ENCODE measurements at regions not wholly inside any gene's neighbourhood (a gene's known extent, or its start where the extent isn't known, plus 50 kb on each side); places are given as distances from the start of the nearest gene placed in this dataset.

DNA sequence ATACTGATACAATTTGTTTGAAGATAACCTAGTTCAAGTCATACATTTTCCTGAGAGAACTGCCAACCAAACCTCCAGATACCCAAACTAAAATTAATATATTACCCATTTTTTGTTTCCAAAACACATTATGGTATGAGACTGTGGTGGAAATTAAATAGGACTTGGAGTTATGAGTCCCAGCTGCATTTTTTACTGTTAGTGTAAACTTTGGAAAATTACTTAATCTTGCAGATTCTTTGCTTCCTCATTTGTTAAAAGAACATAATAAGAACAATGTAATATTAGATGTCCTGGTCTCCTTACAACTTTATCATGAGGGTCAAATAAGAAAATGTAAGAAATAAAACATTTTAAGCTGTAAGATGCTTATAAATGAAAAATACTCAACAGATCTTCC, 98.2 kb upstream of the TRIB2 start:
- Histone ChIP-seq H3K9me3 (ENCODE audit: control insufficient read depth, insufficient read depth, low read length) (no peaks in the 10 kb centered on the region), H3K4me2 (ENCODE audit: low read length) (no peak overlapping the region), H3K4me3 (ENCODE audit: low read length) (no peak overlapping the region), H3K27ac (ENCODE audit: low read depth, low read length) (no peak overlapping the region), H3K9me2 (replicated peaks; ENCODE audit: control insufficient read depth, low read length) (no peaks in the 10 kb centered on the region), H3K27me3 (ENCODE audit: control insufficient read depth, low read length) (no peaks in the 10 kb centered on the region), H3K79me2 (ENCODE audit: control insufficient read depth, low read length) (no peaks in the 10 kb centered on the region), H3K4me1 (ENCODE audit: control insufficient read depth, low read length) (peaks cover 29% of the 10 kb centered on the region), H4K20me1 (ENCODE audit: control insufficient read depth, insufficient read depth, low read depth, low read length) (no peaks in the 10 kb centered on the region), H3F3A (ENCODE audit: control insufficient read depth, insufficient read depth) (no peaks in the 10 kb centered on the region), H3K36me3 (ENCODE audit: control insufficient read depth, low read length) (no peaks in the 10 kb centered on the region)
- no peak for TF ChIP-seq EZH2phosphoT487 (IDR thresholded peaks at IDR 0.05; ENCODE audit: borderline replicate concordance, low read length)
- TF ChIP-seq, protein P1, sequence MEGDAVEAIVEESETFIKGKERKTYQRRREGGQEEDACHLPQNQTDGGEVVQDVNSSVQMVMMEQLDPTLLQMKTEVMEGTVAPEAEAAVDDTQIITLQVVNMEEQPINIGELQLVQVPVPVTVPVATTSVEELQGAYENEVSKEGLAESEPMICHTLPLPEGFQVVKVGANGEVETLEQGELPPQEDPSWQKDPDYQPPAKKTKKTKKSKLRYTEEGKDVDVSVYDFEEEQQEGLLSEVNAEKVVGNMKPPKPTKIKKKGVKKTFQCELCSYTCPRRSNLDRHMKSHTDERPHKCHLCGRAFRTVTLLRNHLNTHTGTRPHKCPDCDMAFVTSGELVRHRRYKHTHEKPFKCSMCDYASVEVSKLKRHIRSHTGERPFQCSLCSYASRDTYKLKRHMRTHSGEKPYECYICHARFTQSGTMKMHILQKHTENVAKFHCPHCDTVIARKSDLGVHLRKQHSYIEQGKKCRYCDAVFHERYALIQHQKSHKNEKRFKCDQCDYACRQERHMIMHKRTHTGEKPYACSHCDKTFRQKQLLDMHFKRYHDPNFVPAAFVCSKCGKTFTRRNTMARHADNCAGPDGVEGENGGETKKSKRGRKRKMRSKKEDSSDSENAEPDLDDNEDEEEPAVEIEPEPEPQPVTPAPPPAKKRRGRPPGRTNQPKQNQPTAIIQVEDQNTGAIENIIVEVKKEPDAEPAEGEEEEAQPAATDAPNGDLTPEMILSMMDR (IDR thresholded peaks at IDR 0.05; ENCODE audit: low read depth, low read length, poor library complexity, severe bottlenecking): no peak

DNA sequence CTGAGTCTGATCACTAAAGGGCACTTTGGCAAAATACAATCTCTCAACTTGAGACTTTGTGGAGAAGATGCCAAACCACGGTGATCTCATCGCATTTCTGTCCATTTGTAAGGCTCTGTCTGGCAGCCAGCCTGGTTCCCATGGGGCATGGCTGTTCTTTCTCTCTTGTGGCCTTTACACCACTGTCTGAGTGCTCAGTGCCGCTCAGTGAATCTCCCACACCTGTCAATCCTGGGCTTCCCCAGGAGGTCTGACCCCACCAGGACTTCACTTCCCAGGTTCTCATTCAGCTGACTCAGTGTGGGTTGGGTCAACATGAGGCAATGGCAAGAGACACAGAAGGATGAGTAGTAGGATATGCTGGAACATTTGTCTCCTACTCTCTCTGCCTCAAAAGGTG, 96.8 kb upstream of the TRIB2 start:
- TF ChIP-seq, protein P1 (IDR thresholded peaks at IDR 0.05; ENCODE audit: low read depth, low read length, poor library complexity, severe bottlenecking): no peak
- no peak for TF ChIP-seq EZH2phosphoT487 (IDR thresholded peaks at IDR 0.05; ENCODE audit: borderline replicate concordance, low read length)
- no peak overlapping the region for H3K27ac ChIP-seq (ENCODE audit: low read depth, low read length)

DNA sequence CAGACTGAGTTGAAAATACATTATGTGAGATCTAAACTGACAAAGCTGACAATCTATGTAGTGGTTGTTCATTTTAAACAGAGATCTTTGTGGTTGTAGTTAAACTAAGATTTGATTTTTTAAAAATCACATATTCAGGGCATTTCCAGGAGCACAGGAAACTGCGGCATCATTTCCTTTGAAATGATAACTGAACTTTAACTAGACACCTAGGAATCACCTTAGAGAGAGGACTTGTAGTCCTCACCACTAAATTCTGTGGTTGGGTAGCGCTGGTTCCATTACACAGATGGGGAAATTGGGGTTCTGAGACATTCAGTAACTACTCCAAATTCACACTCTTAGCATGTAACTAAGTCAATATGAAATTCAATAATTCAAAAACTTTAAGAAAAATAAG, 96.0 kb upstream of the TRIB2 start:
- no peaks in the 10 kb centered on the region for H3K79me2 ChIP-seq (ENCODE audit: control insufficient read depth, low read length)
- H4K20me1 ChIP-seq (ENCODE audit: control insufficient read depth, insufficient read depth, low read depth, low read length): no peaks in the 10 kb centered on the region
- H3K4me3 ChIP-seq (ENCODE audit: low read length): no peak overlapping the region
- H3K36me3 ChIP-seq (ENCODE audit: control insufficient read depth, low read length): no peaks in the 10 kb centered on the region
- H3K27ac ChIP-seq (ENCODE audit: low read depth, low read length): no peak overlapping the region
- no peaks in the 10 kb centered on the region for H3K9me3 ChIP-seq (ENCODE audit: control insufficient read depth, insufficient read depth, low read length)
- TF ChIP-seq, protein P1 (IDR thresholded peaks at IDR 0.05; ENCODE audit: low read depth, low read length, poor library complexity, severe bottlenecking): no peak
- TF ChIP-seq EZH2phosphoT487 (IDR thresholded peaks at IDR 0.05; ENCODE audit: borderline replicate concordance, low read length): no peak
- no peaks in the 10 kb centered on the region for H3K27me3 ChIP-seq (ENCODE audit: control insufficient read depth, low read length)
- H3K4me2 ChIP-seq (ENCODE audit: low read length): no peak overlapping the region
- no peaks in the 10 kb centered on the region for H3F3A ChIP-seq (ENCODE audit: control insufficient read depth, insufficient read depth)
- H3K9me2 ChIP-seq (replicated peaks; ENCODE audit: control insufficient read depth, low read length): no peaks in the 10 kb centered on the region
- peaks cover 21% of the 10 kb centered on the region for H3K4me1 ChIP-seq (ENCODE audit: control insufficient read depth, low read length)

More for the DNA sequence above, 96.8 kb upstream of the TRIB2 start:
- Histone ChIP-seq H3K79me2 (ENCODE audit: control insufficient read depth, low read length) (no peaks in the 10 kb centered on the region), H3K9me2 (replicated peaks; ENCODE audit: control insufficient read depth, low read length) (no peaks in the 10 kb centered on the region), H3F3A (ENCODE audit: control insufficient read depth, insufficient read depth) (no peaks in the 10 kb centered on the region), H3K27me3 (ENCODE audit: control insufficient read depth, low read length) (no peaks in the 10 kb centered on the region), H3K36me3 (ENCODE audit: control insufficient read depth, low read length) (no peaks in the 10 kb centered on the region), H3K9me3 (ENCODE audit: control insufficient read depth, insufficient read depth, low read length) (no peaks in the 10 kb centered on the region), H3K4me2 (ENCODE audit: low read length) (no peak overlapping the region), H3K4me1 (ENCODE audit: control insufficient read depth, low read length) (peaks cover 19% of the 10 kb centered on the region), H4K20me1 (ENCODE audit: control insufficient read depth, insufficient read depth, low read depth, low read length) (no peaks in the 10 kb centered on the region), H3K4me3 (ENCODE audit: low read length) (no peak overlapping the region)

DNA sequence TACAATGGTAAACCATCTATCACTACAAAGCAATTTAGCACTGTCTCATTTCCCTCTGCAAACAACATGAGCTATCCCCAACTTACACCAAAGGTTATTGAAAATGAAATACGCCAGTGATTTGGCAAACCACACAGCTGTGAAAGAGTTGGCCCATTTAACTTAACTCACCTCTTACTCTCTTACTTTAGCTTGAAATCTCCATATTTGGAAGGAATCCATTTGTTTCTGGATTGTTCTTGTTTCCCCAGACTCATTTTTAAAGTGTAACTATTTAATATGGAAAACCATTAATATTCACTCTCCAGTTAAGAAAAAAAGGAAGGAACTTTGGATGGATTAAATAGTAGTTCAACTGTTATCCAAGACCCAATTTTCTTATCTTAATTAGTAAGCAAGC, 93.7 kb upstream of the TRIB2 start:
- H3K27ac ChIP-seq (ENCODE audit: low read depth, low read length): no peak overlapping the region
- H3K9me3 ChIP-seq (ENCODE audit: control insufficient read depth, insufficient read depth, low read length): no peaks in the 10 kb centered on the region
- H3K27me3 ChIP-seq (ENCODE audit: control insufficient read depth, low read length): no peaks in the 10 kb centered on the region
- H3K4me3 ChIP-seq (ENCODE audit: low read length): no peak overlapping the region
- no peak for TF ChIP-seq EZH2phosphoT487 (IDR thresholded peaks at IDR 0.05; ENCODE audit: borderline replicate concordance, low read length)
- TF ChIP-seq, protein P1 (IDR thresholded peaks at IDR 0.05; ENCODE audit: low read depth, low read length, poor library complexity, severe bottlenecking): no peak
- H3K36me3 ChIP-seq (ENCODE audit: control insufficient read depth, low read length): no peaks in the 10 kb centered on the region
- 0 out of 2 replicates have a peak, but pooled peaks cover 3% of the 10 kb centered on the region for H3K4me1 ChIP-seq (ENCODE audit: control insufficient read depth, low read length)
- H3K4me2 ChIP-seq (ENCODE audit: low read length): no peak overlapping the region
- H3K9me2 ChIP-seq (replicated peaks; ENCODE audit: control insufficient read depth, low read length): no peaks in the 10 kb centered on the region
- H3K79me2 ChIP-seq (ENCODE audit: control insufficient read depth, low read length): no peaks in the 10 kb centered on the region
- H4K20me1 ChIP-seq (ENCODE audit: control insufficient read depth, insufficient read depth, low read depth, low read length): no peaks in the 10 kb centered on the region
- H3F3A ChIP-seq (ENCODE audit: control insufficient read depth, insufficient read depth): no peaks in the 10 kb centered on the region
